ENCODE measurements at regions not wholly inside any gene's neighbourhood (a gene's known extent, or its start where the extent isn't known, plus 50 kb on each side); places are given as distances from the start of the nearest gene placed in this dataset.

DNA sequence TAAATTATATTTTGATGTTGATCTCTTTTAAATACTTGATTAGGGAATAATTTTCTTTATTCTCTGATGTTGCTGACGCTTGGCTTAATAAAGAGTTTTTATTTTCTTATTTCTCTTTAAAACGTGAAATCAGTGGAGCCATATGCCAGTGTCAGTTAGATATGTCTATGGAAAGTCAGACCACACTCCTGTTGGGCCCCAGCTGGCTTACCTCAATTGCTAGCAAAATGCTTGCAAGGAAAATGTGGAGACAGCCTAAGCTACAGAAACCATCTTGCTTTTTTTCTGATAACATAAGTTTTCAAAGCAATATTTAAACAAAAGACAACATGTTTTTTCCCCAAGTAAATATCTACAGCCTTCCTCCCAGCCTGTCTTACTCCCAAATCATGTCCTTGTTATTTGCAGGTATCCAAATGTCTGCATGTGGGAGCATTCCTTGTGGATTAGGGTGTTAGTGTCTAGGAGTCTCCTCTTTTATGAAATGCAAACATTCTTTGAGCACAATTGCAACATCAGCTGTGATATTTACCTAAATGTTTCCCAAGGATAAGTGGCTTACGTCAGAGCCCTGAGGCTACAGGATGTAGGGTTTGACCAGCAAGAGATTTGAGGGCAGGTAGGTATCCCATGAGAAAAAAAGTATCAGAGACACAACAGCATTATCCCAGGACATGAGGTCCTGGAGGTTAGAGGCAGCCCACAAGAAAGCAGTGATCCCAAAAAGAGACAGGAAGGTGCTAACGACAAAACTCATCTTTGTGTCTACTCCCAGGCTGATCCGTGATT lies 117.2 kb upstream of the KCNJ15 start:
- DNase-seq: no peak
- no peak overlapping the region for H3K27ac ChIP-seq
- intact Hi-C loops (cut with DNase I; ENCODE audit: low total_unique reads): no loop called here
- H3K9me3 ChIP-seq: no peaks in the 10 kb centered on the region
- TF ChIP-seq CTCF (IDR thresholded peaks at IDR 0.05): no peak
- TF ChIP-seq POLR2A (IDR thresholded peaks at IDR 0.05): no peak
- WGBS, 2 donors: 68 to 87% methylated on average over 5 of the region's 5 CpGs
- H3K4me3 ChIP-seq: no peak overlapping the region
- H3K4me1 ChIP-seq: no peaks in the 10 kb centered on the region
- H3K27me3 ChIP-seq: no peaks in the 10 kb centered on the region
- H3K36me3 ChIP-seq (ENCODE audit: low read depth, missing control alignments): no peaks in the 10 kb centered on the region

DNA sequence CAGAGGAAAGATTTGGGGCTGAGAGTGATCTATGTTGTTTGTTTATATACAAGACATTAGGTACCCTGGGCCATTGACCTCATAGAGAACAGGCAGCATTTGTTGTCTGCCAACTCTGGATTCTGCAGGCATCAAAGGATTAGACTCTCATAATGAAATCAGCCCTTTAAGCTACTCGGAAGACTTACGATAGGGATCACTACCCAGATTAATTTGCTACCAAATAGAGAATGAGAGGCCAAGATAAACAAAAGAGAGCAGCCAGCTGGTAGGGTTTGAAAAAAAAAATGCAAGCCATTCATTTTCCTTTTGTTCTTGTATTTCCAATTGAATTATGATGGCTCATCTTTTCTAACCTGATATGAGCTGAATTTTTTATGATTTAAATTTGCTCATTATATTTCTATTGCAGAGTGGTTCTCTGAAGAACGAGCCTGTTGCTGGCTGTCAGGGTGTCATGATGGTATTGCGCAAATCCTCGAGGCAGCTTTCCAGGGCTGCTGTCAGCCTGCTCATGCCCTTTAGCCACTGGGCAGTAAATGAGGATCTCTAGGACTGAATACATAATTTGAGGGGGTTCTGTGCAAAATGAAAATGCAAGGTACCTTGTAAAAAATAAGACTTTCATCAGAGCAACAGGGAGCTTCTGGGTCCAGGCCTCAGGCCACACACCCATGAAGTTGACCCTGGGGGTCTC lies 116.4 kb upstream of the KCNJ15 start:
- intact Hi-C loops (cut with DNase I; ENCODE audit: low total_unique reads): no loop called here
- 55 to 58% methylated on average over 5 of the region's 5 CpGs for WGBS, 2 donors
- TF ChIP-seq CTCF (IDR thresholded peaks at IDR 0.05): no peak
- TF ChIP-seq POLR2A (IDR thresholded peaks at IDR 0.05): no peak
- H3K9me3 ChIP-seq: no peaks in the 10 kb centered on the region
- H3K4me1 ChIP-seq: no peaks in the 10 kb centered on the region
- H3K4me3 ChIP-seq: no peak overlapping the region
- H3K36me3 ChIP-seq (ENCODE audit: low read depth, missing control alignments): no peaks in the 10 kb centered on the region
- no peaks in the 10 kb centered on the region for H3K27me3 ChIP-seq
- DNase-seq: no peak
- H3K27ac ChIP-seq: no peak overlapping the region

- no peak for TF ChIP-seq CTCF (IDR thresholded peaks at IDR 0.05)
- TF ChIP-seq POLR2A (IDR thresholded peaks at IDR 0.05): no peak
- Histone ChIP-seq H3K9me3 (no peaks in the 10 kb centered on the region), H3K27me3 (no peaks in the 10 kb centered on the region), H3K36me3 (ENCODE audit: low read depth, missing control alignments) (no peaks in the 10 kb centered on the region), H3K4me3 (no peak overlapping the region), H3K27ac (no peak overlapping the region), H3K4me1 (no peaks in the 10 kb centered on the region)
- intact Hi-C loops (cut with DNase I; ENCODE audit: low total_unique reads): no loop called here
- no peak for DNase-seq
These were observed 114.6 kb upstream of the KCNJ15 start for GRCh38 chr21:38142224-38142623.

DNA sequence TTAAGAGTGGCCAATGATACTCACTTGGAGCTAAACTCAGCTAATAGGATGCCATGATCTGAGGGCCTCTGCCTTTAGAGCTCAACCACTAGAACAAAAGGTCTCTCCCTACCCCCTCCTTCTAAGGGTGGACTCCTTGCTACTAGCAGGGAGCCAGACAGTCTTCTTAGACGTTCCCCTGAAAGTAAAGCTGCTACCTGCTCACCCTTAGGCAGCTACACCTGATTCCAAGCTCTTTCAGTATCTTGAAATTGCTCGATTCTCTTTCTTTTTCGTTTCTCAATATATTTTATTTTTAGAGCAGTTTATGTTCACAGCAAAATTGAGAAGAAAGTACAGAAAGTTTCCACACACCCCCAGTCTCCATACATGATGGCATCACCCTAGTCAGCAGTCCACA lies 112.6 kb upstream of the KCNJ15 start:
- no peak overlapping the region for H3K27ac ChIP-seq
- H3K4me1 ChIP-seq: no peaks in the 10 kb centered on the region
- TF ChIP-seq POLR2A (IDR thresholded peaks at IDR 0.05): no peak
- TF ChIP-seq CTCF (IDR thresholded peaks at IDR 0.05): no peak
- 70 to 71% methylated on average over 3 of the region's 3 CpGs for WGBS, 2 donors
- no peak overlapping the region for H3K4me3 ChIP-seq
- no peaks in the 10 kb centered on the region for H3K9me3 ChIP-seq
- H3K36me3 ChIP-seq (ENCODE audit: low read depth, missing control alignments): no peaks in the 10 kb centered on the region
- no peaks in the 10 kb centered on the region for H3K27me3 ChIP-seq
- intact Hi-C loops (cut with DNase I; ENCODE audit: low total_unique reads): no loop called here
- no peak for DNase-seq

DNA sequence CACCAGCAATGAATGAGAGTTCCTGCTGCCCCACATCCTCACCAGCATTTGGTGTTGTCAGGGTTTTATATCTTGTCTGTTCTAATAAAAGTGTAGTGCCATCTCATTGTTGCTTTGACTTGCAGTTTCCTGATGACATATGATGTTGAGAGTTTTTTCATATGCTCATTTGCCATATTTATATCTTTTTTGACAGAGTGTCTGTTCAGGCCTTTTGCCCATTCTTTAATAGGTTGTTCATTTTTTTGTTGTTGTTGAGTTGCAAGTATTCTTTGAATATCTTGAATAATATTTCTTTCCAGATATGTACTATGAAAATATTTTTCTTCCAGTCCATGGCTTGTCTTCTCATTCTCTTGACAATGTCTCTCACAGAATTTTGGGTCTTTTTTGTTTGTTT lies 111.7 kb upstream of the KCNJ15 start:
- Histone ChIP-seq H3K4me1 (no peaks in the 10 kb centered on the region), H3K27me3 (no peaks in the 10 kb centered on the region), H3K9me3 (no peaks in the 10 kb centered on the region), H3K36me3 (ENCODE audit: low read depth, missing control alignments) (no peaks in the 10 kb centered on the region), H3K27ac (no peak overlapping the region), H3K4me3 (no peak overlapping the region)
- intact Hi-C loops (cut with DNase I; ENCODE audit: low total_unique reads): no loop called here
- TF ChIP-seq POLR2A (IDR thresholded peaks at IDR 0.05) (no peak), CTCF (IDR thresholded peaks at IDR 0.05) (no peak)
- DNase-seq: no peak
